Lung (tissue), 11 donors: ENCODE measurements at regions not wholly inside any gene's neighbourhood (a gene's known extent, or its start where the extent isn't known, plus 50 kb on each side); places are given as distances from the start of the nearest gene placed in this dataset.
"Not testable (repeated sequence)": the region's sequence is repeated elsewhere in the genome, so short reads cannot be mapped to it uniquely, and the experiment has no call there.

Experiments
- ATAC-seq: fragments of 200-7000 bp; cut with Tn5 transposase; one replicate; pipeline ENCODE4 v1.9.1; 2020; ENCODE audit warnings: moderate number of reproducible peaks; ENCODE audit not compliant: insufficient read depth, low FRiP score
- DNase-seq, 3 donors: peaks; one replicate each; pipeline ENCODE4 v3.0.0-alpha.2; 2013 to 2017
- H3K27ac ChIP-seq, 2 donors: one replicate each; pipeline ENCODE4 v1.5.1; 2013; ENCODE audit warnings: mild to moderate bottlenecking in 2 of 2, moderate library complexity in 2 of 2, control low read depth in 1 of 2, inconsistent platforms in 1 of 2, low read depth in 1 of 2, low read length in 1 of 2
- H3K27me3 ChIP-seq, 3 donors: one replicate each; pipeline ENCODE4 v1.5.1; 2013; ENCODE audit warnings: low read length in 2 of 3; ENCODE audit not compliant: control insufficient read depth in 3 of 3, insufficient read depth in 3 of 3
- H3K36me3 ChIP-seq, 4 donors: one replicate each; pipeline ENCODE4 v1.5.1; 2013; ENCODE audit warnings: low read length in 4 of 4, mild to moderate bottlenecking in 1 of 4, moderate library complexity in 1 of 4; ENCODE audit not compliant: control insufficient read depth in 4 of 4, insufficient read depth in 4 of 4
- H3K4me1 ChIP-seq, 5 donors: one replicate each; pipeline ENCODE4 v1.5.1; 2013; ENCODE audit warnings: low read length in 5 of 5, mild to moderate bottlenecking in 2 of 5, moderate library complexity in 1 of 5; ENCODE audit not compliant: control insufficient read depth in 5 of 5, insufficient read depth in 5 of 5
- H3K4me3 ChIP-seq: one replicate; pipeline ENCODE4 v1.5.1; 2013; ENCODE audit warnings: mild to moderate bottlenecking, control low read depth, moderate library complexity
- H3K9ac ChIP-seq, 2 donors: one replicate each; pipeline ENCODE4 v1.5.1; 2013; ENCODE audit warnings: low read length in 2 of 2, control low read depth in 1 of 2; ENCODE audit not compliant: insufficient read depth in 1 of 2
- H3K9me3 ChIP-seq, 4 donors: one replicate each; pipeline ENCODE4 v1.5.1; 2013; ENCODE audit warnings: low read length in 3 of 4, mild to moderate bottlenecking in 1 of 4, moderate library complexity in 1 of 4; ENCODE audit not compliant: control insufficient read depth in 4 of 4, insufficient read depth in 3 of 4
- CTCF ChIP-seq: IDR thresholded peaks from 2 replicates; pipeline ENCODE4 v1.5.1; 2012; ENCODE audit warnings: mild to moderate bottlenecking; ENCODE audit errors: control extremely low read depth, extremely low read depth
- WGBS, 2 donors: extraction: QIAGEN DNeasy Blood & Tissue Kit; methylation state at CpG; one replicate each; pipeline ENCODE4 v1.1.7; 2013; 5-methylcytosine and 5-hydroxymethylcytosine counted together
- donor health status: control.
- donor health status: control.
- donor health status: Bipolar disorder and iron deficiency.
- donor health status: healthy.
- donor health status: DM: yes; HTN: yes; CAD: no.

- no peaks in the 10 kb centered on the region for H3K36me3 ChIP-seq
- H3K27ac ChIP-seq: no peak overlapping the region
- TF ChIP-seq CTCF: no peak
- 81 to 84% methylated on average over 2 of the region's 2 CpGs for WGBS, 2 donors
- no peak overlapping the region for H3K9ac ChIP-seq
- no peak overlapping the region for H3K4me3 ChIP-seq
- no peaks in the 10 kb centered on the region for H3K4me1 ChIP-seq
- no peak for ATAC-seq
- H3K27me3 ChIP-seq: no peaks in the 10 kb centered on the region
- no peak for DNase-seq
- H3K9me3 ChIP-seq: no peaks in the 10 kb centered on the region
Observed at GRCh38 chr13:61508936-61509335, 93.3 kb upstream of the PCDH20 start.

- Histone ChIP-seq H3K4me1 (no peaks in the 10 kb centered on the region), H3K9me3 (no peaks in the 10 kb centered on the region), H3K36me3 (no peaks in the 10 kb centered on the region), H3K4me3 (no peak overlapping the region), H3K9ac (no peak overlapping the region), H3K27me3 (no peaks in the 10 kb centered on the region), H3K27ac (no peak overlapping the region)
- 31 to 40% methylated on average over 1 of the region's 1 CpG for WGBS, 2 donors
- ATAC-seq (no peak), DNase-seq (no peak)
- no peak for TF ChIP-seq CTCF
Observed at GRCh38 chr13:61500176-61500575, 84.5 kb upstream of the PCDH20 start.

GRCh38 chr13:61495648-61496047 lies 80.0 kb upstream of the PCDH20 start:
- no peak overlapping the region for H3K9ac ChIP-seq
- H3K4me3 ChIP-seq: no peak overlapping the region
- no peaks in the 10 kb centered on the region for H3K4me1 ChIP-seq
- no peak overlapping the region for H3K27ac ChIP-seq
- DNase-seq (no peak), ATAC-seq (no peak)
- H3K9me3 ChIP-seq: no peaks in the 10 kb centered on the region
- H3K36me3 ChIP-seq: no peaks in the 10 kb centered on the region
- no peaks in the 10 kb centered on the region for H3K27me3 ChIP-seq
- no peak for TF ChIP-seq CTCF
- 85 to 86% methylated on average over 2 of the region's 2 CpGs for WGBS, 2 donors

GRCh38 chr13:61493556-61493955 lies 77.9 kb upstream of the PCDH20 start:
- DNase-seq, H3K4me3 ChIP-seq, H3K9ac ChIP-seq, ATAC-seq, H3K36me3 ChIP-seq, H3K27ac ChIP-seq, H3K9me3 ChIP-seq, H3K27me3 ChIP-seq, H3K4me1 ChIP-seq: not testable (repeated sequence)
- 93 to 96% methylated on average over 15 of the region's 15 CpGs for WGBS, 2 donors
